RWPE2 (cell line): ENCODE measurements at regions not wholly inside any gene's neighbourhood (a gene's known extent, or its start where the extent isn't known, plus 50 kb on each side); places are given as distances from the start of the nearest gene placed in this dataset.

Experiments used
- ATAC-seq: fragments of 200-7000 bp; cut with Tn5 transposase; 3 replicates; pipeline ENCODE4 v1.9.1; 2021; ENCODE audit warnings: low read depth
- DNase-seq: peaks from one replicate; pipeline ENCODE4 v3.0.0-alpha.2; 2020; ENCODE audit warnings: low spot score
- H3K27ac ChIP-seq: fragments of 450-650 bp; 2 replicates; pipeline ENCODE4 v1.5.1; 2017; ENCODE audit warnings: mild to moderate bottlenecking; ENCODE audit not compliant: poor library complexity, severe bottlenecking
- H3K27me3 ChIP-seq: fragments of 250-450 bp; sonication (Bioruptor Pico); 2 replicates; pipeline ENCODE4 v1.5.1; 2021; ENCODE audit warnings: mild to moderate bottlenecking, moderate library complexity; ENCODE audit not compliant: insufficient read depth, poor library complexity, severe bottlenecking
- H3K36me3 ChIP-seq: fragments of 250-450 bp; sonication (Bioruptor Pico); 2 replicates; pipeline ENCODE4 v1.5.1; 2020; ENCODE audit warnings: low read depth, mild to moderate bottlenecking, moderate library complexity
- H3K4me1 ChIP-seq: fragments of 250-450 bp; sonication (Bioruptor Pico); 2 replicates; pipeline ENCODE4 v1.5.1; 2021; ENCODE audit warnings: mild to moderate bottlenecking, moderate library complexity; ENCODE audit not compliant: insufficient read depth, poor library complexity, severe bottlenecking
- H3K4me3 ChIP-seq: fragments of 250-450 bp; sonication (Bioruptor Pico); 2 replicates; pipeline ENCODE4 v1.5.1; 2021; ENCODE audit warnings: mild to moderate bottlenecking, moderate library complexity; ENCODE audit not compliant: severe bottlenecking
- H3K9me3 ChIP-seq: fragments of 250-450 bp; sonication (Bioruptor Pico); 2 replicates; pipeline ENCODE4 v1.5.1; 2021; ENCODE audit warnings: mild to moderate bottlenecking, moderate library complexity; ENCODE audit not compliant: severe bottlenecking
- CTCF ChIP-seq: fragments of 450-650 bp; IDR thresholded peaks from one replicate; pipeline ENCODE4 v1.5.1; 2017; ENCODE audit warnings: mild to moderate bottlenecking, moderate library complexity; ENCODE audit not compliant: poor library complexity, severe bottlenecking

GRCh38 chr11:80517701-80518100, 1076.9 kb upstream of the TENM4 start:
- Histone ChIP-seq H3K9me3 (no peaks in the 10 kb centered on the region), H3K4me1 (peaks cover 4% of the 10 kb centered on the region), H3K27me3 (no peaks in the 10 kb centered on the region), H3K36me3 (no peaks in the 10 kb centered on the region), H3K4me3 (no peak overlapping the region), H3K27ac (no peak overlapping the region)
- DNase-seq = no peak
- TF ChIP-seq CTCF = no peak
- ATAC-seq = no peak

- no peak for TF ChIP-seq CTCF
These were observed 1074.3 kb upstream of the TENM4 start for GRCh38 chr11:80515097-80515496.

GRCh38 chr11:80512491-80512890, 1071.7 kb upstream of the TENM4 start:
- Histone ChIP-seq H3K27ac (no peak overlapping the region), H3K36me3 (no peaks in the 10 kb centered on the region), H3K4me3 (no peak overlapping the region), H3K4me1 (no peaks in the 10 kb centered on the region), H3K27me3 (no peaks in the 10 kb centered on the region), H3K9me3 (no peaks in the 10 kb centered on the region)
- ATAC-seq (no peak), DNase-seq (no peak)
- TF ChIP-seq CTCF = no peak

More at GRCh38 chr11:80515097-80515496, 1074.3 kb upstream of the TENM4 start:
- H3K27me3 ChIP-seq = no peaks in the 10 kb centered on the region
- no peak overlapping the region for H3K4me3 ChIP-seq
- H3K4me1 ChIP-seq = no peaks in the 10 kb centered on the region
- H3K27ac ChIP-seq = no peak overlapping the region
- no peaks in the 10 kb centered on the region for H3K9me3 ChIP-seq
- no peak for ATAC-seq
- H3K36me3 ChIP-seq = no peaks in the 10 kb centered on the region
- no peak for DNase-seq

GRCh38 chr11:80505771-80506170, 1064.9 kb upstream of the TENM4 start:
- no peaks in the 10 kb centered on the region for H3K4me1 ChIP-seq
- DNase-seq (no peak), ATAC-seq (no peak)

More at GRCh38 chr11:80505771-80506170, 1064.9 kb upstream of the TENM4 start:
- Histone ChIP-seq H3K27me3 (no peaks in the 10 kb centered on the region), H3K36me3 (no peaks in the 10 kb centered on the region), H3K4me3 (no peak overlapping the region), H3K27ac (no peak overlapping the region), H3K9me3 (no peaks in the 10 kb centered on the region)
- TF ChIP-seq CTCF = no peak
